IPS DF 4.7 (cell line): ENCODE measurements at regions not wholly inside any gene's neighbourhood (a gene's known extent, or its start where the extent isn't known, plus 50 kb on each side); places are given as distances from the start of the nearest gene placed in this dataset.

Source experiments
- DNase-seq: peaks from one replicate; pipeline ENCODE4 v3.0.0-alpha.2; 2013; ENCODE audit warnings: low spot score; ENCODE audit errors: extremely low read depth

DNA sequence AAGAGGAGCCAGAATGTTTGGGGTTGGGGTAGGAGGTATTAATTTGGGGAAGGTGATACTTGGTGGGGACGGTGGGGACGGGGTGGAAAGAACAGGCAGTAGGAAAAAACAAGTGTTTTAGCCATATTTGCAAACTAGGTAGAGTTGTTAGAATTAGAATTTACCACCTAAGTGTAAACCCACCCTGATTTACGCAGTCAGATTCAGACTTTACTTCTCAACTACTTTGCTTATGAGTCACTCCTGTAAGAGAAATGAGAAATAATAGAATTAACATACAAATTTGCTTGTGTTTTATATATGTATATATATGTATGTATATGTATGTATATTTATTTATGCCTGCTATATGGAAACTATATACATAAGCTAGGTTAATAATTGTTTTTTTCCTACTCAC, 1168.2 kb upstream of the ZEB2 start:
- no peak for DNase-seq

DNA sequence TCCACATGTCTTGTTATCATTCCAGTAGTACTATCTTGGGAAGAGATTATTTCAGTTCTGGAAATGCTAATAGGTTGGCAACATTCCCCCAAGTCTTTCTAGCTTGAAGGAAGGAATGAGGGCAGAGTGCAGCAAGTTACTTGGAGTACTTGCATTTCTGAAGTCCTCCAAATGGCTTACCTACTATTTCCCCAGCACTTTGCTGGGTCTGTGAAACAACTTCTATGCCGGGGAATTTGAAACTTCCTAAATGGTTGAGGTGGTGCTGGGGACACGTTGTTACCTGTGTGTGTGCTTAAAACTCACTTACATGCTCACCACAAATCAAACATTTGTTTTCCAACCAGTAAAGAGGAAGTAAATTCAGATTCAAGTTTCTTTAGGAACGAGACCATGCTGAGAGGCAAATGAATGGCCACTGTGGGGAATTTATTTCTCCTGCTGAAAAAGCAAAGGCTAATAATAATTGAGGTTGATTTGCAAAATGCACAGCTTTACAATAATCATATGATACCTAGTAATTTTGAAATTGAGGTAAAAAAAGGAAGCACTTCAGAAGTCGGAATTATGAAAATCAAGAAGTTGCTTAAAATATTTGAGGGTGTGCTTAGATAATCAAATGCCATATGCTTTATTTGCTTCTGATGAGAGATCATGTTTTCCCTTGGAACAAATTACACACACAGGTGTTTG, 1167.7 kb upstream of the ZEB2 start:
- DNase-seq = peak; percentile 11

DNA sequence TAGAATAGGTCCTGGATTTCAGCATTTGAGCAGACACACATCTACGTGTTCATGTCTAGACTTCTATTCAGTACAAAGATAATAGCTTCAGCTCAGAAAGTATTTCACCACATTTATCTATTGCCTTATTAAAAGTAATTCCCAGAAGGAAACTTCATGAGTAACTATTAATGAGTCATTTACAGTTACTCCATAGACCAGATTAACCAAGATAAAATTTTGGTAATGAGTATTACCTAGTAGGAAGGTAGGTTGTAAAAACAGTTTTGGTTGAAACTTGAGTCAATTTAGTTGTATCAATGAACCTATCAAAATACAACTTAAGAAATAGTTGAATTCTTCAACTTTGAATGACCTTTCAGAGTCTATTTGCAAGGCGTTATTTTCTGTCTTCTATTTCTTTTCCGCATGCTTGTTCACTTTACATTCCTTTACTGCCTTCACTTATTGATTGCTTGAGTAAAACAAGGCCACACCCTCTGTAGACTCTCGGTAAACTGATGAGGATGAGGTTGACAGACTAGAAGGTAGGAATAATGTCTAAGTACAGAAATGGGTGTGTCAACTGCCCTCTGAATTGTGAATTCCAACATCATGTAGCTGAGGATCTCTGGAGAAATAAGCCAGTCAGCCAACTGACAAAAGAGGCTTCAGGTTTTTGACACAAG, 1165.6 kb upstream of the ZEB2 start:
- no peak for DNase-seq

GRCh38 chr2:145682546-145683157, 1162.7 kb upstream of the ZEB2 start:
- no peak for DNase-seq

DNA sequence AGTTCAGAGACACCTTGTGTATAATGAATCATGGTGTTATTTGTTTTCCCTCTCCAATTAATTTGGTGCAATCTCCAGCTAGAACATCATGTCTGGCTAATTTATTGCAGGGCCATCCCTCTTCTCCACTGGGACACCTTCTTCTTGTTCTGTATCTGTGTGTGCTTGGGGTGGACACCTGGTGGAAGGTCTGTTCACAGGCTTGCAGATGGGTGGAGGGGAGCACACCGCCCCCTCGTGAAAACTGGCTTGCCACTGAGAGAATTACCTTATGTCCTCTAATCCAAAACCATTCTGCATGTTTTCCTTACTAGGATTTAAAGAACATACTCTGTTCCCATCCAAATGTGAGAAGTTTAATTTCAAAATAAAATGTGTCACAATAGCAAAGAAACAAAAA, 1160.4 kb upstream of the ZEB2 start:
- DNase-seq = no peak

GRCh38 chr2:145677371-145677770, 1157.5 kb upstream of the ZEB2 start:
- DNase-seq = no peak

- DNase-seq = no peak
Measured at GRCh38 chr2:145674705-145675104, 1154.8 kb upstream of the ZEB2 start.

DNA sequence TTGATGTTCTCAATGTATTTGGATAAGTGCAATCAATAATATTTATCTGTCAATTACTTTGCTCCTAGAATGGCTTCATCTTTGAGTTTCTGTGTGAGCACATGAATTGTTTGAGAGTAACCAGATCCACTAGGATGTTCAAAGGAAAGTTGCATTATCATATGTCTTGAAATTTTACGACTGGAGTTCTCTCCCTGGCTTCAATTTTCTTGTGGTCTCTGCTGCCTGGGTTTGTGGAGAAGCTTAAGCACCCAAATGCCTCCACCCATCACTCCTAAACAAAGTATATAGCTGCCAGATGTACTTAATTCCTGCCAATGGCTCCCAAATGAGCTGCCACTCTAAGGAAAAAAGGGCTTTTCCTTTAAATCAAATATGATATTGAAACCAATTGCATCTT, 1149.4 kb upstream of the ZEB2 start:
- DNase-seq = no peak

- DNase-seq = no peak
Measured at GRCh38 chr2:145666552-145666951, 1146.6 kb upstream of the ZEB2 start.

- DNase-seq = no peak
Measured at GRCh38 chr2:145657265-145657664, 1137.3 kb upstream of the ZEB2 start.

DNA sequence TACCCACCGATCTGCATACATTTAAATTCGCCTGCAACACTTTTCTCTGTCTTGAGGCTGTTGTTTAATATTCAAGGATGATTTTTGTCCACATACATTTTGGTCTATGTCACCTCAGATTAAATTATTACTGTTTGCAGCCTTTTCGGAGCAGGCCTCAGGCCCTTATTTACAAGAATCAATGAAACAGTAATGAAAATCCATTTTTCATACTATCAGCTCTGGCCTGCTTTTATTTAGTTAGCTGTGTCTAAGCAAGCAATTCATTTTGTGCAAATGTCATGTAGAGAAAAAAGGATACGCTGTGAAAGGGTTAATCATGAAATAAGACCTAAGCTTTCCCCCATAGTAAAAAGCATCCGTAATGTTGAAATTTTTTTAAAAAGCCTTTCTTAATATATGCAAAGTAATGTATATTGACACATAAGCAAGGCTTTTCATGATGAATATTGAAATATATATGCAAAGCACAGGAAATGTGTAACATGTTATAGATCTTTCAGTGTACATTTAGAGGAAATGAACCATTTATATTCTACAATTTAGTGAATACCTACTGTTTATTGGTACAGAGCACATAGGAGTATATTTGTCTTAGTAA, 1135.3 kb upstream of the ZEB2 start:
- no peak for DNase-seq

- DNase-seq = no peak
Measured at GRCh38 chr2:145654746-145655145, 1134.8 kb upstream of the ZEB2 start.

DNA sequence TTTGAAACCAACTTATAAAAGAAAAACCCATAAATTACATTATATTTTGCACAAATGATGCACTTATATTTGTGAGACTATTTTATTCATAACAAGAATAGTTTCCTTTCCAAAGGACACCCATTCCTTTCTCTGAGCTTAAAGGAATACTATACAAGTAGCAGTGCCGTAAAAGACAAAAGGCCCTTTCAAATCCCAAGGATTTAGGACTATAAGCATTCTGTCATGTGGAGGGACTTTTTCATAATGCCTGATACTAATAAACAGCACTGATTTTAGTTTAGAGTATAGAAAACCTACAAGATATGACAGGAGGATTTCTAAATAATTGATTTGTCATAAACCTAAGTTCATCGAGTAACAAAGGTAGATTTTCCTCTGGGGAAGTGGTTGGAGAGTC, 1134.2 kb upstream of the ZEB2 start:
- no peak for DNase-seq

DNA sequence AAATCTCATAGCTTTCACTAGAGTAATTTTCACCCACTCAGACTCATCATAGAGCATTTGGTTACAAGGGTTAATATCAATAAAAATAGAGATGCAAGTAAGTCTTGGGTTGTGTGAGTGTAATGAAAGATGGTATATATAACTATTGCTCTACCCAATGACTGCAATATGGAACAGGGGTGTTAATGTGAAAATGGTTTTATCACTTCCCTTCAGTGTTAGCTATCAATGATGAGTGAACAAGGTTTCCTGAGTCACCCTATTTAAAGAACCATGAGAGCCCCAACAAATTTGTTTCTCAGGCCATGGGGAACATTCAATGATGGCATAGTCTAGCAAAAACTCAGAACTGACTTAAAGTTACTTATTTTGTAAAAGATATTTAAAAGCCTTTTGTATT, 1133.6 kb upstream of the ZEB2 start:
- no peak for DNase-seq

GRCh38 chr2:145652571-145653545, 1132.9 kb upstream of the ZEB2 start:
- DNase-seq = no peak

DNA sequence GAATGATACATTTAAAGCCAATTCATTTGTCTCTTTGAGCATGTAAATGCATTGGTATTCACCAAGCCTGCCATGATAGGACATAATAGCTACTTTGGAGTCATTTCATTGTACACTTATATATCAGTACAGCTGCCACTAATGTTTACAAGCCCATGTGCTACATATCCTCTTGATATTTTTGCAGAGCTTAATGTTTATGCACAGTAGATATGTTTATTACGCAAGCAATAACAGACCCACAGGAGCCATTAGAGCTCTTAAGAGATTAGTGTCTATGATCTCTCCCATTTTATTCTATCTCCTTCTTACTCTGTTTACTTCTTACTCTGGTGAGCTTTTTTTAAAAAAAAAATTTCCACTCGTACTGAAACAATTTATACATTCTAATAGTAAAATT, 1132.1 kb upstream of the ZEB2 start:
- no peak for DNase-seq

- DNase-seq = no peak
Measured at GRCh38 chr2:145650226-145650625, 1130.3 kb upstream of the ZEB2 start.

DNA sequence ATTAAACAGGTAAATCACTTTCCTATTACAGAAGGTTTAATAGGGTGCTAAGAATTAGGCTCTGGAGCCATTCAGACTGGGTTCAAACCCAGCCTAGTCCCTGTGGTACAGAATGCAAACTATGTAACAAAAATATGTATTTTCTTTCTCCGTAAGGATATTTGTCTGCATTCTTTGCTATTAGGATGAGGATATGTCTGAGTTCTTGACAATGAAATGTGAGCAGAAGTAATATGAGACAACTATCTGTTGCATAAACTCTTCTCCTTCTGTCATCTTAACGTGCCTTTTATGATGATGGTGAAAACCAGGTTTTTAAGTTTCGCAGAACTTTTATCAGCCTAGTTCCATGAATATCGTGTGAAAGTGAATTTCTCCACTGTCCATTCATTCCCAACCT, 1129.1 kb upstream of the ZEB2 start:
- no peak for DNase-seq

DNA sequence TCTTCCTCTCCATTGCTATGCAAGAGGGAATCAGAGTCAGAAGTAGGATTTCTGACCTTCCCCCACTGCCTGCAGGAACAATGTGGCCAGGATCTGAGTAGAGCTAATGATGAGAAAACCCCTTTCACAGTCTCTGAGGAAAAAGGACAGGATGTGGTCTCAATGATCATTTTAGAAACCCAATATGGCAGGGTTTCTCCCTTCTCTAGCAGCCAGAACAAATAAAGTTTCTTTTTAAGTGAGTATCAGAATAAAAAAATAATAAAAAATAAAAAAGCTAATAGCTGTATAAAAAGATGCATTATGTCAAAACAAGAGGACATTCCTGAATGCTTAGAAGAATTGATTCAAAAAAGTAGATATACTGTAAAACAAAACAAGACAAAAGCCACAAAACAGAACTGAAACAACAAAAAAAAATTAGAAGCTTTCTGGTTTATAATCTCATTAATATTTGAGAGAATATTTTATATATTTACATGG, 1124.9 kb upstream of the ZEB2 start:
- DNase-seq = no peak

- no peak for DNase-seq
Measured at GRCh38 chr2:145638675-145639074, 1118.8 kb upstream of the ZEB2 start.
